A673 (cell line): ENCODE measurements at regions not wholly inside any gene's neighbourhood (a gene's known extent, or its start where the extent isn't known, plus 50 kb on each side); places are given as distances from the start of the nearest gene placed in this dataset.

ENCODE experiments used
- BruUV-seq: library from RNA; stranded (reverse); fragments of 400-500 nt; replicated peaks from 2 replicates; lab custom pipeline; 2021; lab: Mats Ljungman, UMichigan
- CTCF ChIA-PET: fragments of 300-600 bp; sonication (Branson Sonifier 250); formaldehyde crosslinking; loops from one replicate; lab custom pipeline; 2022; ENCODE audit warnings: antibody characterized with exemption; lab: Charles Lee
- POLR2A ChIA-PET: fragments of 300-600 bp; sonication (Branson Sonifier 250); formaldehyde crosslinking; loops from one replicate; lab custom pipeline; 2022; ENCODE audit warnings: antibody characterized with exemption; ENCODE audit not compliant: low non-redundant PET; lab: Charles Lee
- DNase-seq: peaks from one replicate; pipeline ENCODE4 v3.0.0-alpha.2; 2015; ENCODE audit warnings: low spot score
- H3K27ac ChIP-seq: fragments of 200-600 bp; sonication (generic); 2 replicates; pipeline ENCODE4 v1.5.1; 2016; ENCODE audit warnings: mixed run types, low read depth, mild to moderate bottlenecking, mixed read lengths, antibody characterized with exemption, low read length; ENCODE audit not compliant: poor library complexity, severe bottlenecking
- H3K27me3 ChIP-seq: fragments of 200-600 bp; sonication (generic); replicated peaks from 2 replicates; pipeline ENCODE4 v1.6.1; 2017; ENCODE audit warnings: mixed run types, low read depth, mild to moderate bottlenecking, mixed read lengths, antibody characterized with exemption, low read length; ENCODE audit not compliant: insufficient read depth, poor library complexity
- H3K36me3 ChIP-seq: fragments of 200-600 bp; sonication (generic); 2 replicates; pipeline ENCODE4 v1.6.1; 2016; ENCODE audit warnings: mixed run types, mild to moderate bottlenecking, mixed read lengths, antibody characterized with exemption, low read length; ENCODE audit not compliant: insufficient read depth, poor library complexity, severe bottlenecking
- H3K4me1 ChIP-seq: fragments of 200-600 bp; sonication (generic); 2 replicates; pipeline ENCODE4 v1.6.1; 2017; ENCODE audit warnings: mixed run types, mild to moderate bottlenecking, mixed read lengths, antibody characterized with exemption, low read length; ENCODE audit not compliant: insufficient read depth, poor library complexity, severe bottlenecking
- H3K4me3 ChIP-seq: fragments of 200-600 bp; sonication (generic); 2 replicates; pipeline ENCODE4 v1.5.1; 2016; ENCODE audit warnings: low read depth, mixed run types, mild to moderate bottlenecking, mixed read lengths, low read length; ENCODE audit not compliant: poor library complexity, severe bottlenecking
- H3K9me3 ChIP-seq: fragments of 200-600 bp; sonication (generic); 2 replicates; pipeline ENCODE4 v1.6.1; 2016; ENCODE audit warnings: mixed run types, low read depth, mild to moderate bottlenecking, mixed read lengths, antibody characterized with exemption, low read length; ENCODE audit not compliant: poor library complexity, severe bottlenecking
- CTCF ChIP-seq: fragments of 300-800, 200-600 bp; sonication (generic); conservative IDR thresholded peaks from 2 replicates; pipeline ENCODE4 v1.5.1; 2017; ENCODE audit warnings: low read depth, mild to moderate bottlenecking, antibody characterized with exemption, low read length, moderate library complexity, mixed read lengths
- EZH2 ChIP-seq: fragments of 200-600 bp; sonication (generic); IDR thresholded peaks from 2 replicates; pipeline ENCODE4 v1.6.1; 2017; ENCODE audit warnings: borderline replicate concordance, low read depth, mild to moderate bottlenecking, mixed read lengths, antibody characterized with exemption, low read length; ENCODE audit not compliant: poor library complexity, severe bottlenecking
- intact Hi-C: fragments of 100-400 bp; cut with micrococcal nuclease; formaldehyde crosslinking; loops from one replicate; pipeline ENCODE4 v1.10.0; 2022; ENCODE audit not compliant: unreplicated experiment

- Histone ChIP-seq H3K27ac (no peak overlapping the region), H3K27me3 (no peaks in the 10 kb centered on the region), H3K36me3 (no peaks in the 10 kb centered on the region), H3K4me3 (no peak overlapping the region), H3K4me1 (no peaks in the 10 kb centered on the region), H3K9me3 (no peaks in the 10 kb centered on the region)
- intact Hi-C loops = no loop called here
- no TSS peak for BruUV-seq
- no peak for TF ChIP-seq CTCF
- no peak for TF ChIP-seq EZH2
- POLR2A ChIA-PET = no interaction called here
- CTCF ChIA-PET = no interaction called here
- no peak for DNase-seq
Observed at GRCh38 chr17:14935139-14935841, 329.8 kb downstream of the PMP22 start.

GRCh38 chr17:14933676-14934075 is 331.4 kb downstream of the PMP22 start:
- BruUV-seq = no TSS peak
- no peaks in the 10 kb centered on the region for H3K9me3 ChIP-seq
- TF ChIP-seq EZH2 (no peak), CTCF (no peak)
- DNase-seq = no peak
- H3K4me1 ChIP-seq = no peaks in the 10 kb centered on the region
- ChIA-PET POLR2A (no interaction called here), CTCF (no interaction called here)
- H3K27me3 ChIP-seq = no peaks in the 10 kb centered on the region
- no peak overlapping the region for H3K4me3 ChIP-seq
- intact Hi-C loops = no loop called here
- H3K36me3 ChIP-seq = no peaks in the 10 kb centered on the region
- H3K27ac ChIP-seq = no peak overlapping the region

- CTCF ChIA-PET = interaction anchor here (1.0 kb wide), 1 partner anchor 1329 kb away, joined by 3 read pairs; no protein-coding TSS in a partner anchor
- intact Hi-C loops = loop anchor here (1.0 to 5.0 kb wide), 2 partner anchors 1332 to 1589 kb away; no protein-coding TSS in a partner anchor
- no TSS peak for BruUV-seq
Observed at GRCh38 chr17:14926526-14927122, 338.5 kb downstream of the PMP22 start.

More at GRCh38 chr17:14926526-14927122, 338.5 kb downstream of the PMP22 start:
- no peaks in the 10 kb centered on the region for H3K36me3 ChIP-seq
- DNase-seq = peak; percentile 58
- H3K27ac ChIP-seq = no peak overlapping the region
- no peak overlapping the region for H3K4me3 ChIP-seq
- POLR2A ChIA-PET = no interaction called here
- no peaks in the 10 kb centered on the region for H3K27me3 ChIP-seq
- H3K9me3 ChIP-seq = no peaks in the 10 kb centered on the region
- TF ChIP-seq EZH2 (no peak), CTCF (peak; percentile 84)
- H3K4me1 ChIP-seq = no peaks in the 10 kb centered on the region
